NB4 (cell line): ENCODE measurements at regions not wholly inside any gene's neighbourhood (a gene's known extent, or its start where the extent isn't known, plus 50 kb on each side); places are given as distances from the start of the nearest gene placed in this dataset.

Experiments
- DNase-seq: peaks from one replicate; pipeline ENCODE4 v3.0.0; 2010; ENCODE audit warnings: low read depth
- H3K4me3 ChIP-seq: one replicate; pipeline ENCODE4 v1.5.1; 2011; ENCODE audit warnings: mild to moderate bottlenecking, low read depth, low read length, moderate library complexity
- MYC ChIP-seq: IDR thresholded peaks from 2 replicates; pipeline ENCODE4 v1.6.1; 2011; ENCODE audit warnings: low read depth, low read length
- POLR2A ChIP-seq: IDR thresholded peaks from 2 replicates; pipeline ENCODE4 v1.6.1; 2011; ENCODE audit warnings: mild to moderate bottlenecking; ENCODE audit not compliant: insufficient read length; ENCODE audit errors: extremely low read depth
- TF ChIP-seq, protein P1 (sequence below): IDR thresholded peaks from one replicate; pipeline ENCODE4 v1.5.1; 2012; ENCODE audit warnings: low read depth, low read length
- TF ChIP-seq, protein P2 (sequence below): IDR thresholded peaks from 2 replicates; pipeline ENCODE4 v1.6.1; 2011; ENCODE audit warnings: low read depth, low read length

DNA sequence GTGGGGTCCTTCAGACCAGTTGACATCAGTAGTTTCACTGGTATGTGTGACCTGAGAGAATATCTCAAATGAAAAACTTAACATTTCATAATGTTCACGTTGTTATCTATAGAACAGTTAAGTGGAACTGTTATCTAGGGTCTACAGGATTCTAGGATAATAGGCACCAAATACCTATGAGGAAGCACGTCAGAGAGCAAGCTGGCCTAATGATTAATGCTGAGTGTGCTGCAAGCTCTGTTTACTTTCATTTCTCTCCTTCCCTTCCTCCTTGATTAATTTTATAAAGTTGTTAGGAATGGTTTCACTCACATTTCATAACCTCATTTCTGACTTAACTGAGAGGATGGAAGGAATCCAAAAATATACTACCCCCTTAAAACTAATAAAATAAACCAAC is 362.5 kb upstream of the ZNF717 start:
- DNase-seq: no peak
- no peak overlapping the region for H3K4me3 ChIP-seq
- no peak for TF ChIP-seq POLR2A
- TF ChIP-seq, protein P1, sequence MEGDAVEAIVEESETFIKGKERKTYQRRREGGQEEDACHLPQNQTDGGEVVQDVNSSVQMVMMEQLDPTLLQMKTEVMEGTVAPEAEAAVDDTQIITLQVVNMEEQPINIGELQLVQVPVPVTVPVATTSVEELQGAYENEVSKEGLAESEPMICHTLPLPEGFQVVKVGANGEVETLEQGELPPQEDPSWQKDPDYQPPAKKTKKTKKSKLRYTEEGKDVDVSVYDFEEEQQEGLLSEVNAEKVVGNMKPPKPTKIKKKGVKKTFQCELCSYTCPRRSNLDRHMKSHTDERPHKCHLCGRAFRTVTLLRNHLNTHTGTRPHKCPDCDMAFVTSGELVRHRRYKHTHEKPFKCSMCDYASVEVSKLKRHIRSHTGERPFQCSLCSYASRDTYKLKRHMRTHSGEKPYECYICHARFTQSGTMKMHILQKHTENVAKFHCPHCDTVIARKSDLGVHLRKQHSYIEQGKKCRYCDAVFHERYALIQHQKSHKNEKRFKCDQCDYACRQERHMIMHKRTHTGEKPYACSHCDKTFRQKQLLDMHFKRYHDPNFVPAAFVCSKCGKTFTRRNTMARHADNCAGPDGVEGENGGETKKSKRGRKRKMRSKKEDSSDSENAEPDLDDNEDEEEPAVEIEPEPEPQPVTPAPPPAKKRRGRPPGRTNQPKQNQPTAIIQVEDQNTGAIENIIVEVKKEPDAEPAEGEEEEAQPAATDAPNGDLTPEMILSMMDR: no peak
- TF ChIP-seq, protein P2, sequence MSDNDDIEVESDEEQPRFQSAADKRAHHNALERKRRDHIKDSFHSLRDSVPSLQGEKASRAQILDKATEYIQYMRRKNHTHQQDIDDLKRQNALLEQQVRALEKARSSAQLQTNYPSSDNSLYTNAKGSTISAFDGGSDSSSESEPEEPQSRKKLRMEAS: no peak
- TF ChIP-seq MYC: no peak

DNA sequence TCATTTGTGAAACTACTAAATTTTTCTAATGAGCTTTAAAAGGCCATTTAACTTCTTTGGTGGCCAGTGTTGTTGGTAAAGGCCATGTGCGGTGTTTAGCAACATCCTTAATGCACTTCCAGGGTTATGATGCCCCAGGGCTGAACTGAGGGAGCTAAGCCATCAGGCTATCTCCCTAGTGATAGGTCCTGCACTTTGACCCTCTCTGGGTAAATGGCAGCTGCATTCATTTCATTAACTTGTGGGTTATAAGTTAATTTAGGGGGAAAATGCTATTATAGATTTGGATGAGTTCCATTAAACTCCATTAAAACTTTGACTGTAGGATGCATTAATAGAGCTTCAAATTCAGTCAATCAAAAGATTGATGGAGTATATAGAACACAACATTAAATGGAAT is 366.7 kb upstream of the ZNF717 start:
- TF ChIP-seq, protein P2: no peak
- TF ChIP-seq MYC (no peak), POLR2A (no peak)
- TF ChIP-seq, protein P1: no peak
- no peak overlapping the region for H3K4me3 ChIP-seq
- no peak for DNase-seq

DNA sequence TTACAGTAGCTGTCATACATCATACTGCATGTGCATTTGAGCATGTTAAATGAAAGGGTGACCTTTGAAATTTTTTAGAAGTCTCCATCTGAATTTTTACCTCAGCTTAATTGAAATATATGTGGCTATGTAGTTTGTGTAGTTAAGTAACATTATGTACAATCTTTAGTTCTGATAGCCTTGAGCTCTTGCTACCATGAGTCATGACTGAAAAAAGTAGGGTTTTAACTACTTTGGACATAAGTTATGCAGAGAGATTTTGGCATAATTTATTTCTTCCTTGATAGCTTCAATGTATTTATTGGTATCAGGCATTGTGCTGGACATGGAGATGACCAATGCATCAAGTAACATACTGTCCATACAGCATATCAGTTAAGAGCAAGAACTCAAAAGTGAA is 376.5 kb upstream of the ZNF717 start:
- no peak for DNase-seq
- no peak for TF ChIP-seq MYC
- TF ChIP-seq, protein P2: no peak
- TF ChIP-seq, protein P1: no peak
- TF ChIP-seq POLR2A: no peak
- no peak overlapping the region for H3K4me3 ChIP-seq

DNA sequence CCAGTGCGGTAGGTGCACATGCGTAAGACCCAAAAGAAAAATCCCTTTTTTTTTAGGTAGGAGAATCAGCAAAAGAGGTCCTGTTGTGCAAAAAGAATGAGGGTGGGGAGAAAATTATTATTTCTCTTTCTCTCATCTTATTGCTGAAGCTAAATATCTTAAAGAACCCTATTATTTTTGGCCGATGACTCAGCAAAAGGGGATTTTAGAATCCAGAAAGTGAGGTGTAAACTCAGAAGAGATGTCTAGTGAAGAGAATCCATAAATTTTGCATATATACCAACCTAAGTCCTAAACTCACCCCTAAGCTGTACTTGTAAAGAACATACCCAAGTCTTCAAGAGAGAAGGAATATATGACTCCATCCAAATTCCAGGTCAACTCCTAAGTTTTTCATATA is 386.3 kb upstream of the ZNF717 start:
- TF ChIP-seq POLR2A: no peak
- no peak overlapping the region for H3K4me3 ChIP-seq
- DNase-seq: no peak

DNA sequence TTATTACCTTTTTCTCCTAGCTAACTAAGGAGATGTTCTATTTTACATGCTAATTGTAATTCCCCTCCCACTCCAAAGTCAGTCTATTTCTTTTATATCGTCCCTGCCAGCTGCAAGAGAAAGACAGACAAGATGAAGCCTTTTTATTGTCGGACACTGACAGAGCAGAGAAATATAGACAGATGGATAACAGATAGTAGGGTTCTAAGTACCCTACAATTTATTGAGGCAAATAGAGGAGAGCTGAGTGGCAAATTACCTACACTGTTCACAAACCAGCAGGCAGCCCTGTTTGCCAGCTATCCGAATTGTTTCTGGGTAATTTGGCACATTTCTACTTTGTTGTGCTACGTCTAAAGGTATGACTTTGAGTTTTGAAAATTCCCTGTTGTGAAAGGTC is 392.3 kb upstream of the ZNF717 start:
- TF ChIP-seq, protein P2: no peak
- TF ChIP-seq, protein P1: no peak
- TF ChIP-seq POLR2A: no peak
- TF ChIP-seq MYC: no peak
- no peak for DNase-seq
- no peak overlapping the region for H3K4me3 ChIP-seq

DNA sequence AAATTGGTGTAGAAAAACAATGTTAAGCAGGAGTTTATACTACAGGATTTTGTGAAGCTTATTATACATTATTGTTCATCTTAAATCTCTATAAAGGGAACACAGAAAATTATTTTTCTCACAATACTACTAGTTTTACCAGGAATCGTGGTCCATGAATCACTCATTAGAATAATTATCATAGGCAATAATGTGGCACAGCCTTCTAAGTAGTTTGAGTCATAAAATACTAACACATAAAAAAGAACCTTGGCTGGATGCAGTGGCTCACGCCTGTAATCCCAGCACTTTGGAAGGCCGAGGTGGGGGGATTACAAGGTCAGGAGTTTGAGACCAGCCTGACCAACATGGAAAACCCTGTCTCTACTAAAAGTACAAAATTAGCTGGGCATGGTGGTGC is 393.1 kb upstream of the ZNF717 start:
- no peak for DNase-seq
- no peak for TF ChIP-seq MYC
- TF ChIP-seq, protein P2: no peak
- no peak for TF ChIP-seq POLR2A
- TF ChIP-seq, protein P1: no peak
- H3K4me3 ChIP-seq: no peak overlapping the region
